Panc1 (cell line): ENCODE measurements at regions not wholly inside any gene's neighbourhood (a gene's known extent, or its start where the extent isn't known, plus 50 kb on each side); places are given as distances from the start of the nearest gene placed in this dataset.

ENCODE experiments used
- ATAC-seq: fragments of 200-7000 bp; cut with Tn5 transposase; 2 replicates; pipeline ENCODE4 v1.9.1; 2020; ENCODE audit warnings: mild to moderate bottlenecking, moderate library complexity
- BruUV-seq: library from RNA; stranded (reverse); fragments of 400-500 nt; replicated peaks from 2 replicates; lab custom pipeline; 2021; lab: Mats Ljungman, UMichigan
- CTCF ChIA-PET: fragments of 300-600 bp; sonication (Branson Sonifier 250); formaldehyde crosslinking; loops from one replicate; lab custom pipeline; 2022; ENCODE audit warnings: antibody characterized with exemption; lab: Charles Lee
- POLR2A ChIA-PET: fragments of 300-600 bp; sonication (Branson Sonifier 250); formaldehyde crosslinking; loops from one replicate; lab custom pipeline; 2022; ENCODE audit warnings: antibody characterized with exemption; lab: Charles Lee
- DNase-seq: peaks from one replicate; pipeline ENCODE4 v3.0.0-alpha.2; 2010; ENCODE audit warnings: low read depth, low spot score
- H3K27ac ChIP-seq: 2 replicates; pipeline ENCODE4 v1.5.1; 2011; ENCODE audit warnings: mild to moderate bottlenecking, low read length, inconsistent platforms
- H3K27me3 ChIP-seq: fragments of 200-500 bp; sonication (Bioruptor generic); 2 replicates; pipeline ENCODE4 v1.6.0; 2014; ENCODE audit warnings: low read length, inconsistent platforms; ENCODE audit not compliant: control insufficient read depth, insufficient read depth
- H3K36me3 ChIP-seq: fragments of 200-500 bp; sonication (Bioruptor generic); 2 replicates; pipeline ENCODE4 v1.5.1; 2014; ENCODE audit warnings: inconsistent platforms, mild to moderate bottlenecking, low read length, moderate library complexity; ENCODE audit not compliant: control insufficient read depth, insufficient read depth
- H3K4me1 ChIP-seq: 2 replicates; pipeline ENCODE4 v1.5.1; 2011; ENCODE audit warnings: inconsistent platforms, mild to moderate bottlenecking, low read length, moderate library complexity; ENCODE audit not compliant: control insufficient read depth, insufficient read depth
- H3K4me3 ChIP-seq, 2 experiments: 2 replicates each; pipeline ENCODE4 v1.5.1; 2011 to 2012; ENCODE audit warnings: low read depth in 2 of 2, low read length in 2 of 2, mild to moderate bottlenecking in 2 of 2, inconsistent platforms in 1 of 2, moderate library complexity in 1 of 2
- H3K9me3 ChIP-seq: fragments of 200-500 bp; sonication (Bioruptor generic); 2 replicates; pipeline ENCODE4 v1.5.1; 2014; ENCODE audit warnings: low read depth, mild to moderate bottlenecking, inconsistent platforms, low read length, moderate library complexity; ENCODE audit not compliant: control insufficient read depth, insufficient read depth
- POLR2AphosphoS5 ChIP-seq: IDR thresholded peaks from 2 replicates; pipeline ENCODE4 v1.6.1; 2012; ENCODE audit warnings: mild to moderate bottlenecking, low read depth, low read length, moderate library complexity
- SIN3A ChIP-seq: IDR thresholded peaks from 2 replicates; pipeline ENCODE4 v1.6.1; 2012; ENCODE audit warnings: low read depth, mild to moderate bottlenecking, low read length, moderate library complexity, borderline replicate concordance; ENCODE audit not compliant: insufficient read depth
- TCF7L2 ChIP-seq: IDR thresholded peaks from 2 replicates; pipeline ENCODE4 v1.6.1; 2011; ENCODE audit warnings: mild to moderate bottlenecking, low read depth, low read length, inconsistent platforms
- in situ Hi-C: cut with HindIII; loops from 2 replicates; pipeline ENCODE4 v1.10.0; 2016; ENCODE audit warnings: low sequenced_read_pairs, low pct_unique_long_range_greater_than_20kb
- intact Hi-C: fragments of 100-400 bp; cut with micrococcal nuclease; formaldehyde crosslinking; loops from one replicate; pipeline ENCODE4 v1.10.0; 2022; ENCODE audit not compliant: unreplicated experiment
- TF ChIP-seq, protein P1 (sequence below), 2 experiments: IDR thresholded peaks; 2 replicates each; pipeline ENCODE4 v1.6.1; 2011 to 2012; ENCODE audit warnings: low read depth in 2 of 2, control low read depth in 1 of 2, low read length in 1 of 2, mild to moderate bottlenecking in 1 of 2, moderate library complexity in 1 of 2; ENCODE audit not compliant: insufficient read depth in 1 of 2
- TF ChIP-seq, protein P2 (sequence below): fragments of 450-650 bp; IDR thresholded peaks from 2 replicates; pipeline ENCODE4 v1.5.1; 2017; ENCODE audit warnings: mild to moderate bottlenecking

DNA sequence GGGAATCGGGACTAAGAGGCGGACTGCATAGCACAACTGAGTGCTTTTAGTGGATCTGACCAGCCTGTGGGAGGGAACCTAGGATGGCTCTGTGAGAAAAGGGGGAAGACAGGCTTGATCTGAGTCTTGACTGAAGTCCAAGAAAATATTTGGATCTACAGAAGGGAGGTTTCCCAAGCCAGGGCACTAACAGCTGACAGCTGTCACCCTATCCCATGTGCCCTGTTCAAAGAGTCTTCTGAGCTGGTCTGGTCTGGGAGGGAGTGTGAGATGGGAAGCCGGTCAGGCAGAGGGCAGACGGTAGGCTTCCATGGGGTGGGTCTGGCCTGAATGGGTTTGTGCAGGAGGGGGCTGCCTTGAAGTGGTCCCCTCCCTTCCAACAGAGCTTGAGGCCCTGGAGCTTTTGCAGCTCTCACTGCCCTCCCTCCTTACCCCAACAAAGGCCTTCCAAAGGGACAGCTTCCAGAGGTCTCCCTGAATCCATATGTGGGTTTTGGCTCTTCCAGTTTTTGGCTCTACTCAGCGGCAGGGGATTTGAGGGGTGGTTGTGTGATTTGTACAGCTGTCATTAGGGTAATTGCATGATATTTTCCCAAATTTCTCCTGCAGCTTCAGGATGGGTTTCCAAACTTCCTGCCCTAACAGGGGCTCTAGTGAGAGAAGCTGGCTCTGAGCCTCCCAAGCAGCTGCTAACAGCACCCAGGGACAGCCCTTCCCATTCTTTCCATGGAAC is 643.7 kb downstream of the BCOR start:
- ATAC-seq, result no peak
- no peaks in the 10 kb centered on the region for H3K4me1 ChIP-seq
- in situ Hi-C loops (no loop called here), intact Hi-C loops (no loop called here)
- H3K9me3 ChIP-seq, result no peaks in the 10 kb centered on the region
- no peaks in the 10 kb centered on the region for H3K27me3 ChIP-seq
- ChIA-PET POLR2A (no interaction called here), CTCF (no interaction called here)
- no peak for DNase-seq
- no TSS peak for BruUV-seq
- no peak overlapping the region for H3K4me3 ChIP-seq
- H3K27ac ChIP-seq, result no peak overlapping the region
- TF ChIP-seq, protein P1, sequence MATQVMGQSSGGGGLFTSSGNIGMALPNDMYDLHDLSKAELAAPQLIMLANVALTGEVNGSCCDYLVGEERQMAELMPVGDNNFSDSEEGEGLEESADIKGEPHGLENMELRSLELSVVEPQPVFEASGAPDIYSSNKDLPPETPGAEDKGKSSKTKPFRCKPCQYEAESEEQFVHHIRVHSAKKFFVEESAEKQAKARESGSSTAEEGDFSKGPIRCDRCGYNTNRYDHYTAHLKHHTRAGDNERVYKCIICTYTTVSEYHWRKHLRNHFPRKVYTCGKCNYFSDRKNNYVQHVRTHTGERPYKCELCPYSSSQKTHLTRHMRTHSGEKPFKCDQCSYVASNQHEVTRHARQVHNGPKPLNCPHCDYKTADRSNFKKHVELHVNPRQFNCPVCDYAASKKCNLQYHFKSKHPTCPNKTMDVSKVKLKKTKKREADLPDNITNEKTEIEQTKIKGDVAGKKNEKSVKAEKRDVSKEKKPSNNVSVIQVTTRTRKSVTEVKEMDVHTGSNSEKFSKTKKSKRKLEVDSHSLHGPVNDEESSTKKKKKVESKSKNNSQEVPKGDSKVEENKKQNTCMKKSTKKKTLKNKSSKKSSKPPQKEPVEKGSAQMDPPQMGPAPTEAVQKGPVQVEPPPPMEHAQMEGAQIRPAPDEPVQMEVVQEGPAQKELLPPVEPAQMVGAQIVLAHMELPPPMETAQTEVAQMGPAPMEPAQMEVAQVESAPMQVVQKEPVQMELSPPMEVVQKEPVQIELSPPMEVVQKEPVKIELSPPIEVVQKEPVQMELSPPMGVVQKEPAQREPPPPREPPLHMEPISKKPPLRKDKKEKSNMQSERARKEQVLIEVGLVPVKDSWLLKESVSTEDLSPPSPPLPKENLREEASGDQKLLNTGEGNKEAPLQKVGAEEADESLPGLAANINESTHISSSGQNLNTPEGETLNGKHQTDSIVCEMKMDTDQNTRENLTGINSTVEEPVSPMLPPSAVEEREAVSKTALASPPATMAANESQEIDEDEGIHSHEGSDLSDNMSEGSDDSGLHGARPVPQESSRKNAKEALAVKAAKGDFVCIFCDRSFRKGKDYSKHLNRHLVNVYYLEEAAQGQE (IDR thresholded peaks at IDR 0.05; ENCODE audit: insufficient read depth in 1 of 2, low read depth in 2 of 2, low read length in 1 of 2), result no peak
- TF ChIP-seq POLR2AphosphoS5 (no peak), SIN3A (no peak), TCF7L2 (no peak)
- TF ChIP-seq, protein P2, sequence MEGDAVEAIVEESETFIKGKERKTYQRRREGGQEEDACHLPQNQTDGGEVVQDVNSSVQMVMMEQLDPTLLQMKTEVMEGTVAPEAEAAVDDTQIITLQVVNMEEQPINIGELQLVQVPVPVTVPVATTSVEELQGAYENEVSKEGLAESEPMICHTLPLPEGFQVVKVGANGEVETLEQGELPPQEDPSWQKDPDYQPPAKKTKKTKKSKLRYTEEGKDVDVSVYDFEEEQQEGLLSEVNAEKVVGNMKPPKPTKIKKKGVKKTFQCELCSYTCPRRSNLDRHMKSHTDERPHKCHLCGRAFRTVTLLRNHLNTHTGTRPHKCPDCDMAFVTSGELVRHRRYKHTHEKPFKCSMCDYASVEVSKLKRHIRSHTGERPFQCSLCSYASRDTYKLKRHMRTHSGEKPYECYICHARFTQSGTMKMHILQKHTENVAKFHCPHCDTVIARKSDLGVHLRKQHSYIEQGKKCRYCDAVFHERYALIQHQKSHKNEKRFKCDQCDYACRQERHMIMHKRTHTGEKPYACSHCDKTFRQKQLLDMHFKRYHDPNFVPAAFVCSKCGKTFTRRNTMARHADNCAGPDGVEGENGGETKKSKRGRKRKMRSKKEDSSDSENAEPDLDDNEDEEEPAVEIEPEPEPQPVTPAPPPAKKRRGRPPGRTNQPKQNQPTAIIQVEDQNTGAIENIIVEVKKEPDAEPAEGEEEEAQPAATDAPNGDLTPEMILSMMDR, result no peak
- H3K36me3 ChIP-seq, result no peaks in the 10 kb centered on the region

DNA sequence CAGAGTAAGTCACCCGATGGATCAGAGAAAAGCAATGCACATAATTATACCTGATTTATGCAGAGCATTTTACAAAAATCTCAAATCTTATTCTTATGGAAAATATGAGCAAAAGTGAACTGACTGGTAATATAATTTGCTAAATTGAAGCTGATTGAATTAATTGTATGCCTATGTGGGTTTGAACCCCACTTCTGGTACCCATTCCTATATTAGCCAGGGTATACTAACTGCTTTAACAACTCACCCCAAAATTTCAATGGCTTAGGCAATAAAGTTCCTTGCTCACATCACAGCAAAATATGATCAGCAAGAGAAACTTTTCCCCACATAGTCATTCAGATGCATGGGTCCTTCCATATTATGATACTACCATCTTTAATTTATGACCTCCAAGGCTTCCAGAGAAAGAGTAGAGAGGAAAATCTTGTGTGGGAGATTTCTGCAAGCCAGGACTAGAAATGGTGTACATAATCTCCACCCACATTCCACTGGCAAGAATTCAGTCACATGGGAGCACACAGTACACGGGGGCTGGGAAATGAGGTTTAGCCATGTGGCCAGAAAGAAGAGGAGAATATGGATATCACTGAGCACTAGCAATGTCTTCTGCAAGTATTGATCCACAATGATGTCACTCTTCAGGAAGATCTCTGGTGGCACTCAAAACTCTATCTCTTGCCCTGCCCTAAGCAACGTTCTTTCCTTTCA is 640.7 kb downstream of the BCOR start:
- Histone ChIP-seq H3K27ac (no peak overlapping the region), H3K9me3 (no peaks in the 10 kb centered on the region), H3K4me3 (no peak overlapping the region), H3K27me3 (no peaks in the 10 kb centered on the region), H3K36me3 (no peaks in the 10 kb centered on the region), H3K4me1 (no peaks in the 10 kb centered on the region)
- intact Hi-C loops, result no loop called here
- BruUV-seq, result no TSS peak
- TF ChIP-seq POLR2AphosphoS5 (no peak), TCF7L2 (no peak), SIN3A (no peak)
- TF ChIP-seq, protein P1 (IDR thresholded peaks at IDR 0.05; ENCODE audit: insufficient read depth in 1 of 2, low read depth in 2 of 2, low read length in 1 of 2), result no peak
- TF ChIP-seq, protein P2, result no peak
- ChIA-PET POLR2A (no interaction called here), CTCF (no interaction called here)
- DNase-seq (no peak), ATAC-seq (no peak)
- in situ Hi-C loops, result no loop called here
